Activated CD4-positive, CD25-positive, alpha-beta regulatory T cell treated with anti-CD3 and anti-CD28 coated beads, Interleukin-2, amount 50 U/mL, for 16 hours (primary cell): ENCODE measurements at regions not wholly inside any gene's neighbourhood (a gene's known extent, or its start where the extent isn't known, plus 50 kb on each side); places are given as distances from the start of the nearest gene placed in this dataset.
"Not testable (repeated sequence)": the region's sequence is repeated elsewhere in the genome, so short reads cannot be mapped to it uniquely, and the experiment has no call there.

Source experiments
- DNase-seq: peaks from one replicate; pipeline ENCODE4 v3.0.0-alpha.2; 2020; ENCODE audit warnings: low read depth, low spot score

DNA sequence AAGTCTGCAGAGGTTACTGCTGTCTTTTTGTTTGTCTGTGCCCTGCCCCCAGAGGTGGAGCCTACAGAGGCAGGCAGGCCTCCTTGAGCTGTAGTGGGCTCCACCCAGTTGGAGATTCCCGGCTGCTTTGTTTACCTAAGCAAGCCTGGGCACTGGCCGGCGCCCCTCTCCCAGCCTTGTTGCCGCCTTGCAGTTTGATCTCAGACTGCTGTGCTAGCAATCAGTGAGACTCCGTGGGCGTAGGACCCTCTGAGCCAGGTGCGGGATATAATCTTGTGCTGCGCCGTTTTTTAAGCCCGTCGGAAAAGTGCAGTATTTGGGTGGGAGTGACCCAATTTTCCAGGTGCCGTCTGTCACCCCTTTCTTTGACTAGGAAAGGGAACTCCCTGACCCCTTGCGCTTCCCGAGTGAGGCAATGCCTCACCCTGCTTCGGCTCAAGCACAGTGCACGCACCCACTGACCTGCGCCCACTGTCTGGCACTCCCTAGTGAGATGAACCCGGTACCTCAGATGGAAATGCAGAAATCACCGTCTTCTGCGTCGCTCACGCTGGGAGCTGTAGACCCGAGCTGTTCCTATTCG, 198.9 kb upstream of the ECI2 start:
- not testable (repeated sequence) for DNase-seq

DNA sequence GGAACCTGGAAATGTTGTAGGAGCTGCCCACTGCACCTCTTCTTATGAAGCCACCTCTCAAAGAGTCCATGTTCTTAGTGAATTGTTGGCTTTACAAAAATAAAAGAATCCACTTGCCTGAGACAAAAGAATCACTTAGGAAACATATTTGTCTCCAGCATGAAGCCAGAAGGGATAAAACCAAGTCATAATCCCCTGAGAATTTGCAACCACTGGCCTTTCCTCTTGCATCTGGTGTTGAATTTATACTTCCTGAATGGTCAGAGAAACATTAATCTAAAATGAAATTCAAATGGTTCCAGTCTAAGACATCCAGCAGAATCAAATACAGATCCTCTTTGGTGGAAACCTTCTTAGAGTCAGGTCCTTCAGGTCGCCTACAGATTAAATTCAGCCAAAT, 192.5 kb upstream of the ECI2 start:
- DNase-seq: no peak

DNA sequence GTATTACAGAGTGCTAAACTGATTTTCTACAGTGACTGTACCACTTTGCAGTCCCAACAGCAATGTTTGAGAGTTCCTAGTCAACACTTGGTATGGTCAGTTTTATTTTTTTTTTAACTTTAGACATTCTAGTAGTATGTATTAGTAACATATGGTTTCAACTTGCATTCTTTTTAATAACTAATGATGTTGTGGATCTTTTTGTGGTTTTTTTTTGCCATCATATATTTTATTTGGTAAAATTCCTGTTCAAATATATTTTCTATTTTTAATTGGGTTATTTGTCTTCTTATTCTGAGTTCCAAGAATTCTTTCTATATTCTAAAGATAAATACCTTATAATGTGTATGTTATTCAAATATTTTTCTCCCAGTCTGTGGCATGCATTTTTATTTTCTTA, 189.4 kb upstream of the ECI2 start:
- DNase-seq: no peak

DNA sequence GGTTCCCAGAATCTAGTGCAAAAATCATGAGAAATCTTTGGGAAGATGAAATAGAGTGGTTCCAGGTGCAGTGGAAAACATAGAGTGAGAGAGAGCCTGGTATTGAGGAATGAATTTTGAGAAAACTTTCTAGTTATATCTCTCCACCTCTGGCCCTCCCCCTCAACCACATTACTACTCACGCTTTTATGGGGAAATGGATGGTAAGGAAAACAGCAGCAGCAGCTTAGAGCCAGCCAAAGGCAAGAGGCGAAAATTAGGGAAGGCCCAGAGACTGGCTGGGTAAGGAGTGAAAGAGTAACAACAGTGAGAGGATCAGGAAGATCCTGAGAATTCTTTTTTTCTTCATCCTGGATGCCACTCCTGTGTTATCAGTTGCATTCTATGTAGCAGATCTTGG, 187.9 kb upstream of the ECI2 start:
- no peak for DNase-seq

DNA sequence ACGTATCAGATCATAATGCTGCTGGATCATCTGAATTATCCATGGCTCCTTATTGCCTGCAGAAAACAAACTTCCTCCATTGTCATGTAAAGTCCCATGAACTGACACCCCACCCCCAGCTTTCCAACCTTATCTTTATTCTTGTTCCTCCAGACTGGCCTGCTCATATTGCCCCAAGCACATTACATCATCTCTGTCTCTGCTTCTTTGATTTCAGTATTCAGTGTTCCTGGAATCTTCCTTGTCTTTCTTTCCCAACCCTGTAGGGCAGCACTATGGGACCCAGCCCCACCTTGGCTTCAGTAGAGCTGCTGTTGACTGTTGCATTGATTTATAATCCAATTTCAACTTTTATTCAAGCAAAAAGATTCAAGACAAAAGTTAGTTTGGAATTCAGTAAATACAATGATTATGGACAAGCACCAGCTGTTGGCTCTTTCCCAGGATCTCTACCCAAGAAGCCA, 187.5 kb upstream of the ECI2 start:
- no peak for DNase-seq

DNA sequence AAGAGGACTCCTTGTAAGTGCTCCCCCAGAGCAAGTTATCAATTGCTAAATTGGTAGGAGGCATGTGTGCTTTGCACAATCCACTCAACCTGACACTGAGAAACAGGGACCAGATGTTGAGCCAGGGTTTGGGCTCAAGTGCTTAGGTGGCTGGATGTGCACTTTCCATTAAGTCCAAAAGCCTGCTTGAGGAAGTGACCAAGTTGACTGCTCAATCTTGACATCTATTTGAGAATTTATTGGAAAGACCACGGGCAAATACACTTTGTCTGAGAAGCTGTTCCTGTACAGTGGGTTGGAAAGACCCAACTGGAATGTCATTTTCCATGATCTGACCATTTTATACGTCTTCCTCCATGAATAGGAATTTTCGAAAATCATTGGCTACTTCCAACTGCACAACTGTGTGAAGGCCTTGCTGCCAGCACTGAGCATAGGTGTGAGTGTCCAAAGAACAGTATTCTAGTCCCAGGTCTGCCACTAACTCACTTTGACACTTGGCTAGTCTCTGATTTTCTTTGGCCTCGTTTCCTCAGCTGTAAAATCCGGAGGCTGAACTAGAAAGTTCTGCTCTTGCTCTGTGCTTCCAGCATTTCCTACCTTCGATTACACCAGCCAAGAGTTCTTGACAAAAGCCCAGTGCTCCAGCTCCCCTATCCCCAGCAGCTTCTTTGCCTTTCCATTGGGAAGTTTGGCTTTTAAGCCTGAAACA, 186.9 kb upstream of the ECI2 start:
- DNase-seq: no peak

DNA sequence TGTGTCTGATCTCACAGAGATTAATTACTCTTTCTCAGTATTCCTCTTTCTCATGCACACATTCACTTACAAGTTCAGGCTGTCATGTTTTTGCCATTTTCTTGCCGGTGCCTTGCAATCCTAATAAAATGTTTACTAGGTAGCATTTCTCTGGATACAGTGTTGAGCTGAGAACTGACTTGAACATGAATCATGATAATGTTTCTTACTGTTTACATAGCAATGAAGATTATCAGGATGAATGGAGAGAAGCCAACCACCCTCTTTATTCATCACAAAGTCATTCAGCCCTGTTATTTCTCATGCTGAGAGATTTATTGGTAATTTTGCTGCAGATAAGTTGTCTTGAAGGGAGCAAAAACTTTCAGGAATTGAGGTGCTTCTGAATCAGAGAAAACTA, 185.5 kb upstream of the ECI2 start:
- DNase-seq: no peak

DNA sequence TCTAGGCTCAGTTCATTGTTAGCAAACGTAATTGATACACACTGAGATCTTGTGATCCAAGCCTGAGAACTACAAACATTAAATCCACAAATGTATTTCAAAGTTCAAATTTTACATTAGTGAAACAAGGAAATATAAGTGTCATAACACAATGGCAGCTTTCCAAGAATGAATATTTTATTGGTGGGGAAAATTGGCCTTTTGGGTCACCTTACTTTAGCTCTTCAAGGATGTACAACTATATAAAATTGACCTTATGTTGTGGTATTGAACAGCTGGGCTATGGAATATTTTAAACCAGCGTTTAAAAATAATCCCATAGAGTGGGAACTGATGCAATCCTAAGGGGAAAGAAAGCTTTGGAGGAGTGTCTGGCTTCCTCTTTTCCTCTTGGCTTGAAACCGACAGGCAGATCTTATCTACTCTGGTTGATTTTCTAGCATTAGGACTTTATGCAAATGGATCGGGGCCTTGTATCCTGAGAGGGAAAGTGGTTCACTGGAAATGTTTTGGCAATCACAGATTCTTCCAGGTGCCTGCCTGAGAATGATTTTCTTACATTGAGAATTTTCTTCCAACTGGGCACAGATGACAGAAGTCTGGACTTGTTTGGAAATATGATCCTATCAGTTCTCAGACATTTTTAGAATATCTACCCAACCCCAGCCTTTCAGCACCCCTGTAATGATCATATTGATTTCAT, 184.8 kb upstream of the ECI2 start:
- DNase-seq: no peak

DNA sequence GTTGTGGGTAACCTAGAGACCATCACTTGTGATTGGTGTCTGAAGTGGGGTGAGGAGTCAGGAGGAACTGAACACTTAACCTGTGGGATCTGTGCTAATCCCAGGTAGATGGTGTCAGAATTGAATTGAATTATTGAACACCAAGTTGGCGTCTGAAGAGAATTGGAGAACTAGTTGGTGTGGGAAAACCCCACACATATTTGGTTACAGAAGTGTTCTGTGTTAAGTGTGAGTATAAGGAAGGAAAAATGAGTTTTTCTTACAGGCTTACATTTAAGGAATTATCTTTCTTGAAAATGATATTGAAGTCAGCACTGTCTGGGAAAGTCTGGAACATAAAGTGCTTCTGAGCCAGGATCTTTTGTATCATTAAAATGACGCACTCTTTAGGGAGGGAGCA, 182.9 kb upstream of the ECI2 start:
- DNase-seq: no peak

DNA sequence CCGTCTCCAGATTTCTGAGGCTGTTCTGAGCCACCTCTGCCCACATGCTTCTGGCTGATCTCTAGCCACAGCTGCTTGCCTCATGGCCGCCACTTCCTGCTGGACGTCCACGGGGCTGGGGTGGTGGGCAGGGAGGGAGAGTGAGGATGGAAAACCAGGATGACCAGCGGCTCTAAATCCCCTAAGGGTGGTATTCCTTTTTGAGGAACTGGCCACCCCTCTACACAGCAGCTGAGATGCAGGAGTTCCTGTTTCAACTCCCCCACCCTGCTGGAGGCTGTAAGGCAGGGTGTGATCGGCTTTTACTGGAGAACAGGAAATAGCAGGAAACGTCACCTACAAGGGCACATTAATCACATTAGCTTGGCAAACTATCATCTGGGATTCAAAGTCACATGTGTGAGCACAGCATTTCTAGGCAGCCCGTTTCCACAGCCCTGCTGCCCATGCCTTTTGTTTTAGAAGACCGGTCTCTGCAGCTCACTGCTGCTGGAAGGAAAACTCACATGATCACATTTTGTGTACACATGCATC, 181.6 kb upstream of the ECI2 start:
- no peak for DNase-seq

DNA sequence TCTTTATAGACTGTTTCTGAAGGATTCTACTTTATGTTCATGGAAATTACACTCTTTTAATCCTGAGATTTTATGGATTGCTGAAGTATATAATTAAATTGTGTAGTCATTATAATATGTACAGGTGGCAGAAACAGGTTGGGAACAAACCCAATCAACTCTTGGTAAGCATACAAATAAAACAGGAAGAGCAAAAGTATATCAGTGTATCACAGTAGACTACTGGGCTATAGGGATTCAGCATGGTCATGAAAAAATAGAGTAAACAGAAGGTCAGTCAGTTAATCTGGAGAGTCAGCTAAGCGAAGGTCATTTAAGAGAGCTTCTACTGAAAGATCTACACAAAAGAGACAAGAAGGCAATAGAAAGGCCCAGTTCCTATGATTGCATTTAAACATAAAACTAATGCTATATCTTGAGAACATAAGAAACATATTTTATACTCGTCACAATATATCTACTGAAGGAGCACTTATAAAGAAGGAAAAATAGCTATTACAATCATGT, 178.9 kb upstream of the ECI2 start:
- DNase-seq: no peak

DNA sequence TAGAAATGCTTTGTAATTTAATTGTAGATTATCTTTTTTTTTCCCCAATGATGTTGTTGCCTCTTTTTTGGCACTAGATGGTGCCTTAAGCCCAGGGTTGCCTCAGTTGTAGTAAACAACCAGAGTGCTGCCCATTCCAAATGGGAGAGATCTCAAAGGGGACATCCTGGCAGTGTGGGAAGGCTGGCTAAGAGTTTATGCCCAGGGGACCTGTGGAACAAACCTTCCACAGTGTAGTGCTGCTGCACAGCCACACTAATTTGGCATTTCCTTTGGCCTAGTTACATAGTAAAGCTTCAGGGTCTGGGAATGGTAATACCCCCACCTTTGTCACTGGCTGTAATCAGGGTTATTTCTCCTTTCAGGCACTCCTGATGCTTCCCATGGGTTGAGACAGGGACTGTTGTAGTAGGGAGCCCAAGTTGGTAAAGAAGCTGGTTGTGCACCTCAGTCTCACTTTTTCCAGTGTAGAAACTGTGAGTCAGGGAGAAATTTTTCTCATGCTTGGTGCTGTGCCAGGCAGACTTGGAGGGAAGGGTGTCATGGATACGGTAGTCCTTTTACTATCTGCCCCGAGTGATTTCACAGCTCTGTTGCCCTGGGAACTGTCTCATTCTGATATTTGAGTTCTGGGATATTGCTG, 177.8 kb upstream of the ECI2 start:
- no peak for DNase-seq

DNA sequence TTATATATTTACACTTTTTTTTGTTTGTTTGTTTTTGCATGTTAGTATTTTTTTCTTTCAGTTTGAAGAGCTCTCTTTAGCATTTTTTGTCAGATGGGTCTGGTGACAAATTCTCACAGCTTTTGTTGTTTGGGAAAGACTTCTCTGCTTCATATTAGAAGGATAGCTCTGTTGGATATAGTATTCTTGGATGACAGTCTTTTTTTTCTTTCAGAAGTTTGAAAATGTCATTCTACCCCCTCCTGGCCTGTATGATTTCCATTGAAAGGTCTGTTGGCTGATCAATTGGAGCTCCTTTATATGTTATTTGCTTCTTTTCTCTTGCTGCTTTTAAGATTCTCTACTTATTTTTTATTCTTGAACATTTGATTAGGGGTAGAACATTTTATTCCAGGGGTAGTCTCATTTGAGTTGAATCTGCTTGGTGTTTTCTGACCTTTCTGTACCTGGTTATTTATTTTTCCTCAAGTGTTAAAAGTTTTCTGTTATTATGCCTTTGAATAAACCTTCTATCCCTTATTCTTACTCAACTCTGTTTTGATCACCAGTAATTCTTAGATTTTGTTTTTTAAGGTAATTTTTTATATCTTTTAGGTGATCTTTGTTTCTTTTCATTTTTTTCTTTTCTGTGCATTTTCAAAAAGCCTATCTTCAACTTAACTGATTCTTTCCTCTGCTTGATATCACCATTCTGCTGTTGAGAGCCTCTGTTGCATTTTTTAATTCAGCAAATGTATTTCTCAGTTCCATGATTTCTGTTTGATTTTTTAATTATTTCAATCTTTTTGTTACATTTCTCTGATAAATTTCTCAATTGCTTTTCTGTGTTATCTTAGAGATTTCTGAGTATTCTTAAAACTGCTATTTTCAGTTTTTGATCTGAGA, 176.8 kb upstream of the ECI2 start:
- DNase-seq: no peak

DNA sequence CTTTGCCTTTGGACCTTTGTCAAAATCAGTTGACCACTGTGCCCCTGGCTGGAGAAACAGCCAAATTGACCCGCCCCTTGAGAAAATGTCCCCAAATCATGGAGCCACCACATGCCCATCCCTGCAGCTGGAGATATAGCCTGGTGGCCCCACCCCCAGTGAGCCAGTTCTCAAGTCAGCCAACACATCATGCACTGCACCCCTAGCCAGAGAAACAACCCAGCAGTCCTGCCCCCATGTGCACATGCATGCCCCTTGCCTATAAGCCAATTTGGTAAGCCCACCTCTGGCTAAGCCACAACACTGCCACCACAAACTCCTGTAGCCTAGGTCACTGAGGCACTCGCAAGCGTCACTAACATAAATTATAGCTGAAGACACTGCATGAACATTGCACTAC, 174.2 kb upstream of the ECI2 start:
- no peak for DNase-seq

DNA sequence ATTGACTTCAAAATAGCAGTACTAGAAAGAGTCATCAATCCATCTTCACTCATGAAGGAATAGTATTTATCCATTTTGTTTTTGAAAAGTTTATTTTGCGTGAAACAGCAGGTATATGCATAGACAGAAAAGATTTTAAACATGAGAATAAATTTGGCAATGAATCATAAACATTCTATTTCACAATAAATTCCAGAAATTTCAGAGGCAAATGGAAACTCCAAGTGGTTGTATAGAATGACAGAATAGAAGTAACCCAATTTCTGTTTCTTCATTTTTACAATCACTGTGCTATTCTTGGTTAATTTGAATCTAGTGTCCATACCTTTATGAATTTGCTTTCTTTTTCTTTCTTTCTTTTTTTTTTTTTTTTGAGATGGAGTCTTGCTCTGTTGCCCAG, 173.0 kb upstream of the ECI2 start:
- no peak for DNase-seq

DNA sequence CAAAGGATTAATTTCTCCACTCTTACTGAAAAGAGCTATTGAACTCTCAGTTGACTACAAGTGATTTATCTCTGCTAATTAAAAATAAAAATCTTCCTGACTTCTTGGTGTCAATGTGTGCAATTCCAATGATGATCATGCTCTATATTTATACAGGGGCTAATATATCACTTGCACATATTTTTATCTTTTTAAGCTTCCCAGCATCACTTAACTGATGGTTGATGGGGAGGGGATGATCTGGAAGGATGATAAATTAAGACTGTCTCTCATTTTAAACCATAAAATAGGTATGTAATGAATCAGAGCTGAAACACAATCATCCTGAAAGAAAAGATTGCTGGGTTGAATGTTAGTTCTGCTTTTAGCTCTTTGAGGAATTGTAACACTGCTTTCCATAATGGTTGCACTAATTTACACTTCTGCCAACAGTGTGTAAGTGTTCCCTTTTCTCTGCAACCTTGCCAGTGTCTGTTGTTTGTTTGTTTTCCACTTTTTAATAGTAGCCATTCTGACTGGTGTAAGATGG, 169.6 kb upstream of the ECI2 start:
- DNase-seq: no peak

DNA sequence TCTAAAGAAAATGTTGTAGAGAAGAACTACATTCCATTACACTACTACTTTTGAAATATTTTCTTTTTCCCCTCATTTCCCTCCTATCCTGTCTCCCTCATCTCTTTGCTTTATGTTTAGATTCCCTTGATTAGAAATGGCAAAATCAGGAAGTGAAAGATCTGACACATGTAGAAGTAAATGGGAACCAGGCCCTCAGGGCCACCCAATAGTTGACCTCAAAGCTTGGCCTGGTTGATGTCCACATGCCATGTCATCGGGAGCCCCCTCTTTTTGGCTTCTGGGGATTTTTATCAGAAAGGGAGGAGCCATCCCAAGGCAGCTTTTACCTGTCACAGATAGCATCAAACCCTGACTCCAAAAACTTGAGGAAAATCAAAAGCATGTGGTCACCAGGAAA, 168.3 kb upstream of the ECI2 start:
- DNase-seq: no peak

DNA sequence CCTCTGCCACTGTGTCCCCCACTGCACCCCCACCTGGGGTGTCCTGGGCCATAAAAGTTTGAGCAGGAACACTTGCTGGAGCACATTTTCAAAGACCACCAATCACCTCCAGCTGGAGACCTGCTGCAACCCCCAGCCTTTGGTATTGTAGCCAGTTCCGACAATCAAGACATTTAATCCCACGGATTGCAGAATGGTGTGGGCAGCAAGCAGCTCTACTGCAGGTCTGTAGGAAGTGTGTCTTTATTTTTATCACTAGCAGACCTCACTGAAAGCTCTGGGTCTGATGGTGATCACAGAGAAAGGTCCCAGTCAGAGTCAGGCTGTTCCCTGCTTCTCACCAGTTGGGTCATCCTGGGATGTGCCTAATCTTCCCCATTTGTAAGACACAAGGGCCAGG, 167.1 kb upstream of the ECI2 start:
- no peak for DNase-seq

DNA sequence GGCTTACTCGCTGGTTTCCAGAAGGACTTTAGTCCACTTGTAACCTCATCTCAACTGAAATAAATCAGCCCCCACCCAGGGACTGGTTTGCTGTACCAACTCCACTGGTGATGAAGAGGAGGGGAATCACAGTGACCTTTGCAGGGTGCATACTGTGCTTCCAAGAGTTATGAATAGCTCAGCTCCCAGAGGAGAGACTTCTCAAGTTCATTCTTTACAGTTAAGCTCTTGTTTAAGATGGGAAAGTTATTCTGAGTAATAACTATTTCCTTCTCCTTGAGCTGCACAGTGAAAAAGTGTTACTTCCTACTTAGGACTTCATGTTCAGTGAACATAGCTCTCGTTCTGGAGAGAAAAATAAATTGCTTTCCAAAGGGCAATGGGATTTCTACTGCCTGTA, 166.5 kb upstream of the ECI2 start:
- no peak for DNase-seq

DNA sequence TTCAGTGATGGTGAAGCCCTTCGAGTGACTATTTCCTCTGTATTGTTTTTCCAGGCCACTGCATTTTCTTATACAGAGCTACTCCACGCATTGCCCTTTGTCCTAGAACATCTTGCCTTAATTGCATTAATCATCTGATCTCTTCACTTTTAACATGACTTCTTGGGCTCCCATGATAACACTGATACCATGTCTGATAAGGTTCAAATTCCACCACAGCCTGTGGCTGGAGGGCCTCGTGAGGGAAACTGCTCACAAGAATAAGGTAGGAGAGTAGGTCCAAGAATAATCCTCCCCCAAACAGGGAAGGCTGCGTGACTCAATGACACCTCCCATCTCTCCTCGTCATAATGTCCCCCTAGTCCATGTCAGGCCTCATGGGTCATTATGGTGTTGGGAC, 165.5 kb upstream of the ECI2 start:
- DNase-seq: no peak

DNA sequence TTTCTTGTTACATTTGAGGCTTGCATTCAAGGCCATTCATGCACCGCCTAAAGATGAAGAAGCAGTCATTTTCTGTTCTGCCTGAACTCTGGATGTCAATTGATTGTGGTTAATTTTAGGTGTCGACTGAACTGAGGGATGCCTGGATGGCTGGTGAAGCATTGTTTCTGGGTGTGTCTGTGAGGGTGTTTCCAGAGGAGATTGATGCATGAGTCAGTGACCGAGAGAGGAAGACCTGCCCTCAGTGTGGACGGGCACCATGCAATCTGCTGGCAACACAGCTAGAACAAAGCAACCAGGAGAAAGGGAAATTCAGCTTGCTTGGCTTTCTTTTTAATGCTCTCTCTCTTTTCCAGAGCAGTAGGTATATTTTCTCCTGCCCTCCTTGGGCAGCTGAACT, 164.1 kb upstream of the ECI2 start:
- DNase-seq: no peak
